ENCODE measurements at regions not wholly inside any gene's neighbourhood (a gene's known extent, or its start where the extent isn't known, plus 50 kb on each side); places are given as distances from the start of the nearest gene placed in this dataset.

DNA sequence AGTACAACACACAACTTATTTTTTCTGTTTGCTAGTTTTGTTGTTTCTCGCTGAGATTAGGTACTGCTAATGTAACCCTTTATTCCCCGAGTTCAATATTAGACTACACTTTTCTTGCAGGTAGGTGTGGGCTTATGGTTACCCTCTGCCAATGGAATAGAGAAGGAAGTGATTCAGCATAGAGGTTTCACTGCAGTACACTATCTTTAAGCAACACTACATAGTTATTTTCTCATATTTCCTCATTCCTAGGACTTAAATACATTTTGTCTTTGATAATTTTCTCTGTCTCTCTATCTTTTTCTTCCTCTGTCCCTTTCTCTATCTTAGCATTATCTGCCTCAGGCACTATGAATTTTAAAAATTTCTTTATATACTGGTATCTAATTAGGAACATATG is 791.0 kb downstream of the FAM181B start:
- Mint-ChIP-seq H3K27ac (no peak overlapping the region), H3K27me3 (no peaks in the 10 kb centered on the region), H3K9me3 (no peaks in the 10 kb centered on the region), H3K4me1 (ENCODE audit: low read depth) (no peaks in the 10 kb centered on the region), H3K36me3 (ENCODE audit: low read depth) (no peaks in the 10 kb centered on the region), H3K4me3 (no peak overlapping the region)
- Histone ChIP-seq H3K4me1 (ENCODE audit: insufficient read depth, low read length) (no peaks in the 10 kb centered on the region), H3K27ac (ENCODE audit: low read depth in 1 of 2, low read length in 2 of 2) (no peak overlapping the region), H3K4me3 (ENCODE audit: low read length) (no peak overlapping the region), H3K9me3 (ENCODE audit: control insufficient read depth in 1 of 2, insufficient read depth in 1 of 2, low read length in 2 of 2) (peaks cover 0 to 4% of the 10 kb centered on the region in 2 experiments), H3K27me3 (ENCODE audit: control insufficient read depth in 1 of 2, insufficient read depth in 2 of 2, low read length in 2 of 2) (no peaks in the 10 kb centered on the region), H3K36me3 (ENCODE audit: insufficient read depth, low read length) (no peaks in the 10 kb centered on the region)
- DNase-seq (no peak), ATAC-seq (ENCODE audit: poor library complexity) (no peak)
- TF ChIP-seq, protein P1, sequence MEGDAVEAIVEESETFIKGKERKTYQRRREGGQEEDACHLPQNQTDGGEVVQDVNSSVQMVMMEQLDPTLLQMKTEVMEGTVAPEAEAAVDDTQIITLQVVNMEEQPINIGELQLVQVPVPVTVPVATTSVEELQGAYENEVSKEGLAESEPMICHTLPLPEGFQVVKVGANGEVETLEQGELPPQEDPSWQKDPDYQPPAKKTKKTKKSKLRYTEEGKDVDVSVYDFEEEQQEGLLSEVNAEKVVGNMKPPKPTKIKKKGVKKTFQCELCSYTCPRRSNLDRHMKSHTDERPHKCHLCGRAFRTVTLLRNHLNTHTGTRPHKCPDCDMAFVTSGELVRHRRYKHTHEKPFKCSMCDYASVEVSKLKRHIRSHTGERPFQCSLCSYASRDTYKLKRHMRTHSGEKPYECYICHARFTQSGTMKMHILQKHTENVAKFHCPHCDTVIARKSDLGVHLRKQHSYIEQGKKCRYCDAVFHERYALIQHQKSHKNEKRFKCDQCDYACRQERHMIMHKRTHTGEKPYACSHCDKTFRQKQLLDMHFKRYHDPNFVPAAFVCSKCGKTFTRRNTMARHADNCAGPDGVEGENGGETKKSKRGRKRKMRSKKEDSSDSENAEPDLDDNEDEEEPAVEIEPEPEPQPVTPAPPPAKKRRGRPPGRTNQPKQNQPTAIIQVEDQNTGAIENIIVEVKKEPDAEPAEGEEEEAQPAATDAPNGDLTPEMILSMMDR (IDR thresholded peaks at IDR 0.05): no peak
- intact Hi-C loops (cut with DNase I, micrococcal nuclease): no loop called here
- CTCF ChIA-PET: no interaction called here
- POLR2A ChIA-PET: no interaction called here

DNA sequence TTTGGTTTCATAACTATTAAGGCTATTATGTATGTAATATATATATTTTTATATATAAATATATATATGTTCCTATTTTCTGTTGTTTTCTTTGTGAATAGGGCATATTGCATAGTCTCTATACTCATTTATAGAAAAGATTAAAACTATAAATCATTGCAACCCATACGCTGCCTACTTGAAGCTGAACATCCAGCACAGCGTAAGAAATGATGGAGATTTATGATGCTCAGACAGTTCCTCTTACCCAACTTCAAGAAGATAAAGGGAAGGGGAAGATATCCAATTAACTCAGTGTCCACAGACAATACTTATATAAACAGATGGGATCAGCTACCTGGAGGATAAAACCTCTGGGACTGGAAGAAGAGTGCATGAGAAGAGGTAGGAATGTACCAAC is 791.7 kb downstream of the FAM181B start:
- Histone ChIP-seq H3K36me3 (ENCODE audit: insufficient read depth, low read length) (no peaks in the 10 kb centered on the region), H3K4me3 (ENCODE audit: low read length) (no peak overlapping the region), H3K27me3 (ENCODE audit: control insufficient read depth in 1 of 2, insufficient read depth in 2 of 2, low read length in 2 of 2) (no peaks in the 10 kb centered on the region), H3K9me3 (ENCODE audit: control insufficient read depth in 1 of 2, insufficient read depth in 1 of 2, low read length in 2 of 2) (peaks cover 0 to 4% of the 10 kb centered on the region in 2 experiments), H3K4me1 (ENCODE audit: insufficient read depth, low read length) (no peaks in the 10 kb centered on the region), H3K27ac (ENCODE audit: low read depth in 1 of 2, low read length in 2 of 2) (no peak overlapping the region)
- DNase-seq (no peak), ATAC-seq (ENCODE audit: poor library complexity) (no peak)
- Mint-ChIP-seq H3K27me3 (no peaks in the 10 kb centered on the region), H3K27ac (no peak overlapping the region), H3K9me3 (no peaks in the 10 kb centered on the region), H3K4me3 (no peak overlapping the region), H3K4me1 (ENCODE audit: low read depth) (no peaks in the 10 kb centered on the region), H3K36me3 (ENCODE audit: low read depth) (no peaks in the 10 kb centered on the region)
- ChIA-PET POLR2A (no interaction called here), CTCF (no interaction called here)
- TF ChIP-seq, protein P1 (IDR thresholded peaks at IDR 0.05): no peak
- intact Hi-C loops (cut with DNase I, micrococcal nuclease): no loop called here

DNA sequence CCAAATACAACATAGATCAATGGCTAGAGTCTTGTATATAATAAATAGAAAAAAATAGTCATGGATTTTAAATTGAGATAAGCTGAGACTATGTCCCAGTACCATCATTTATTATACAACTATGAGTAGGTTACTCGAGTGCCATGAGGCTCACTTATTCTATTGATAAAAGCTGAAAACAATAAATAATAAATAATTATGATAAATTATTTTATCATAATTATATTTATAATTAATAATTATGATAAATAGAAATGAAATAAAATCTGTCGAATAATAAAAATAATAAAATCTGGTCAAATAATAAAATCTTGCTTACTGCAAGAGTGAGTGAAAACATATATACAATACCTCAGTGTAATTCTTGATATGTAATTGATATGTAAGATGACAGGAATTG is 801.4 kb downstream of the FAM181B start:
- H3K27ac ChIP-seq (ENCODE audit: low read depth in 1 of 2, low read length in 2 of 2): no peak overlapping the region
- no peaks in the 10 kb centered on the region for H3K4me1 ChIP-seq (ENCODE audit: insufficient read depth, low read length)
- no peaks in the 10 kb centered on the region for H3K27me3 ChIP-seq (ENCODE audit: control insufficient read depth in 1 of 2, insufficient read depth in 2 of 2, low read length in 2 of 2)
- Mint-ChIP-seq H3K27ac (no peak overlapping the region), H3K4me1 (ENCODE audit: low read depth) (no peaks in the 10 kb centered on the region), H3K36me3 (ENCODE audit: low read depth) (no peaks in the 10 kb centered on the region), H3K9me3 (no peaks in the 10 kb centered on the region), H3K4me3 (no peak overlapping the region), H3K27me3 (peaks cover 6% of the 10 kb centered on the region)
- POLR2A ChIA-PET: no interaction called here
- intact Hi-C loops (cut with DNase I, micrococcal nuclease): no loop called here
- H3K9me3 ChIP-seq (ENCODE audit: control insufficient read depth in 1 of 2, insufficient read depth in 1 of 2, low read length in 2 of 2): no peaks in the 10 kb centered on the region
- DNase-seq (no peak), ATAC-seq (ENCODE audit: poor library complexity) (no peak)
- CTCF ChIA-PET: no interaction called here
- TF ChIP-seq, protein P1 (IDR thresholded peaks at IDR 0.05): no peak
- no peak overlapping the region for H3K4me3 ChIP-seq (ENCODE audit: low read length)
- no peaks in the 10 kb centered on the region for H3K36me3 ChIP-seq (ENCODE audit: insufficient read depth, low read length)

Data from CD4-positive, alpha-beta T cell (primary cell).